RCC 7860 (cell line): ENCODE measurements at regions not wholly inside any gene's neighbourhood (a gene's known extent, or its start where the extent isn't known, plus 50 kb on each side); places are given as distances from the start of the nearest gene placed in this dataset.

ENCODE experiments used
- DNase-seq: peaks from one replicate; pipeline ENCODE4 v3.0.0-alpha.2; 2015; ENCODE audit warnings: low spot score
- FAIRE-seq: peaks from 2 replicates; lab custom pipeline; 2012; peaks lifted over from hg19 to GRCh38; lab: Jason Lieb, UNC

- DNase-seq = no peak
- no peak for FAIRE-seq
Measured at GRCh38 chr16:55212791-55213190, 111.2 kb upstream of the IRX6 start.

- no peak for DNase-seq
- FAIRE-seq = no peak
Measured at GRCh38 chr16:55214412-55214811, 109.6 kb upstream of the IRX6 start.

DNA sequence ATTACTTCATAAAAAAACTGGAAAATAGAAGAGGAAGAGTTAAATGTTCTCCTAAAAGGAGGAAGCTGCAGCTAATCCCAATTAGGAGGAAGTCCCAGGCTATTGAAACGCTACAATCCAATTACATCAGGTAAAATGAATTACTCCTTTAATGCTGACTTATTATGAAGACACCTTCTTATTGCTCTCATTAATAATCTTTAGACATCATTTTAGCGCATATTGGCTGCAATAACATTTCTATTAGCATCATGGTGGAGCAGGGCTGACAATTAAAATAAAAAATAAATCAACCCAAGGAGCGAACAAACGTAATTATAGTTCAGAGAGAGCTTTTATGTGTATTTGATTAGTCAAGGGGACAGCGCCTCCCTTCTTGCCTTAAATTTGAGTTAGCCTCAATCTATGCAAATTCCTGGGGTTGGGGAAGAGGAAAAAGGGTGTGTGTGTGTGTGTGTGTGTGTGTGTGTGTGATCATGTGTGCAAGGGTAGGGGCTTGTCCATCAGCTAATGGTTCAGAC lies 109.0 kb upstream of the IRX6 start:
- FAIRE-seq (no peak), DNase-seq (no peak)

DNA sequence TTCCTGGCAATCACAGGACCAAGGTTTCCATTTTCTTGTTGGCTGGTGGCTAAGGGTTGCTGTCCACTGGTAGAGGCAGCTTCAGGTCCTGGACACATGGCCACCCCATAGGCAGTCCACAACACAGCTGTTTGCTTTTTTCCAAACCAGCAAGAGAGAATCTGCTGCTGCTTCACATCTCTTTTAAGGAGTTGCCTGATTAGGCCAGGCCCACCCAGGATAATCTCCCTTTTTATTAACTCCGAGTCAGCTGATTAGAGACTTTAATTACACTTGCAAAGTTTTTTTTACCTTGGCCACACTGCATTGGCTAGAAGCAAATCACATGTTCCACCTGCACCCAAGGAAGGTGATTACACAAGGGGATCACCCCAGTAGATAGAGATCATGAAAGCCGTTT lies 106.6 kb upstream of the IRX6 start:
- no peak for DNase-seq
- no peak for FAIRE-seq

DNA sequence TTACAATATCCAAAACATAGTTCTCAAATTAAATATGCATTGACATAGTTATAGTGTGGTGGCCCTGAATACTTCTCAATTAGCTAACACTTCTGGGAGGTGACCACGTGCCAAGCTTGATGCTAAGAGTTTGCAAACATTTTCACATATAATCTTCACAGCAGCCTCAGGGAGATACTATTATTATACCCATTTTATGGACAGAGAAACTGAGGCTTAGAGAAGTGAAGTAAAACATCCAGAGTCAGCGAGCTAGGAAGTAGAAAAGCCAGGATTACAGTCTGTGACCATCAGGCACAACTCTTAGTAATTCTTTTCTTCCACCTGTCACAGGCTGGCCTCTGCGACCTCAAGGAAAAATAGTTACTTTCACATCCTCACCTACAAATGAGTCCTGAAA lies 102.2 kb upstream of the IRX6 start:
- FAIRE-seq (no peak), DNase-seq (no peak)

- DNase-seq (no peak), FAIRE-seq (no peak)
Measured at GRCh38 chr16:55222486-55222885, 101.5 kb upstream of the IRX6 start.

GRCh38 chr16:55225972-55226542 lies 97.9 kb upstream of the IRX6 start:
- DNase-seq (no peak), FAIRE-seq (no peak)

DNA sequence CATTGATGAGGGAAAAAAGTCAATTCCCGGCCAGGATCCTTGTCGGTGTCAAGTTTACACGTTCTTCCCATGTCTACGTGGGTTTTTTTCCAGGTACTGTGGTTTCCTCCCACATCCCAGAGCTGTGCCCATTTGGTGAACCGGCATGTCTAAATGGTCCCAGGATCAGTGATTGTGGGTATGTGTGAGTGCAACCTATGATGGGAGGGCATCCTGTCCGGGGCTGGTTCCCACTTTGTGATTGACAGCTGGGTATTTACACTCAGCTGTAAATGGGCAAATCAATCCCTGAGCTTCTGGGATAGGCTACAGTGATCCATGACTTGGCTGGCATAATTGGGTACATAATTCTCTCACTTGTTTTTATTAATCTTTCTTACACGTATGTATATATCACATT lies 91.2 kb upstream of the IRX6 start:
- no peak for FAIRE-seq
- no peak for DNase-seq

DNA sequence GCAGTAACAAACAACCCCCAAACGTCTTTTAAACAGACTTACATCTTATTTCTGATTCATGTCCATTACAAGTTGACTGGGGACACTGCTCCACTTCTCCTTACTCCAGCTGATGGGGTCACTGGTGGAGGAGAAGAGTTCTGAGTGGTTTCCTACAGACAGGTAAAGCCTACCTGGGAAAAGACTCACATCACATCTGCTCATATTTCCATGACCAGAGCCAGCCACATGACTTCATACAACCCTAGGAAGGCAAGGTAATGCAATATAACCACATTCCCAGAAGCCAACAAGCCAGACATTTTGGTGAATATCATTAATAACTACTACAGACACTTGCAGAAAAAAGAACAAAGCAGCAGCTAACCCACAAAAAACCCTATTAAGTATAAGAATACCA lies 90.5 kb upstream of the IRX6 start:
- FAIRE-seq (no peak), DNase-seq (no peak)

DNA sequence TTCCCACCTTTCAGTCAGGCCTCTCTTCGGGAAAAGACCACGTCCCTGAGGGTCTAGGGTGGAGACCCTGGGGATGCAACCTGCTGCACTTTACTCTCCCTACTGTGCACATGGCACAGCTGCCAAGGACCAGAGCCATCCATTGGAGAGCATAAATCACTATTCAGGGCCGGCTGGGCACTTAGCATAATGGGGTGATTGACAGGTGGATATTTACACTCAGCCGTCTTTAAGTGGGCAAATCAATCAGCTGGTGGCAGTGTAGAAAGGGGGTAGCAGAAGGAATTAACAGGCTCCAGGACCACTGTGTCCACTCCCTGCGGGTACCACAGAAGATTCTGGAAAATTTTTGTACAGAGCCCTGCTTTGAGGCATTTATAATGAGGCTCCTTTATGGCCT lies 87.3 kb upstream of the IRX6 start:
- FAIRE-seq (no peak), DNase-seq (no peak)

GRCh38 chr16:55239723-55240122 lies 84.3 kb upstream of the IRX6 start:
- FAIRE-seq = no peak
- no peak for DNase-seq

DNA sequence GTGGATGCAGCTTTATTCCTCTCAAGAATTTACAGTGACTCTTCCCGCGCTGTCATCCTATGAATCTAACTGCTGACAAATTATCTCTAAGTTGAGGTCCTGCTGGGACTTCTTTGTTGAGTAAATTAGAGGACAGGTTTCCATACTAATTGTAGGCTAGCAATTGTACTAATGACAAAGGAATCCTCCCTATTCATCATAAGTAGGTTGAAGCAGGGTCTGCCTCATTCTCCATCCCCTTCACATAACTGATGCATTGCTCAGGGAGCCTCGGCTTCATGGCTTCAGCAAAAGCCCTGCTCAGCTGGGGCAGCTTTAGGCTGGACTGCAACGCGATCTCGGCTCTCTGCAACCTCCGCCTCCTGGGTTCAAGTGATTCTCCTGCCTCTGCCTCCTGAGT lies 83.1 kb upstream of the IRX6 start:
- DNase-seq = no peak
- FAIRE-seq = no peak

- DNase-seq = no peak
Measured at GRCh38 chr16:55242667-55243066, 81.3 kb upstream of the IRX6 start.

GRCh38 chr16:55248058-55248457 lies 75.9 kb upstream of the IRX6 start:
- DNase-seq (no peak), FAIRE-seq (no peak)

More at GRCh38 chr16:55242667-55243066, 81.3 kb upstream of the IRX6 start:
- no peak for FAIRE-seq

DNA sequence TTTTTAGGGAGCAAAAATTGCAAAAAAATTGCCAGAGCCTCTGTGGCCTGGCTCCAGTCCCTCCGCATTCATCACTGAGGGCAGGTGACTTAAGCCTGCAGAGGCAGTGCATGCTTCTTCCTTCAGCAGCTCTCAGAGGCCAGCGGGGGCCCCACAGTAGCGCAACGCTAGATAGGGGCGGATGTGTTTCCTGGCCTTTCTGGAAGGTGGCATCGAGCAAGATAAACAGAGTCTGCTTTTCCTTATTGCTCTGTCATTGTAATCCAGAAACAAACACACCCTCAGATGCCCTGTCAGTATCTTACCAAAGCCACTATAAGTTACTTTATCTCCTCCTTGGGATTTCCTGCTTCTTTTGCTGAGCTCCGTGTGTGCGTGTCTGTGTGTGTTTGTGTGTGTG lies 75.5 kb upstream of the IRX6 start:
- DNase-seq (no peak), FAIRE-seq (no peak)

DNA sequence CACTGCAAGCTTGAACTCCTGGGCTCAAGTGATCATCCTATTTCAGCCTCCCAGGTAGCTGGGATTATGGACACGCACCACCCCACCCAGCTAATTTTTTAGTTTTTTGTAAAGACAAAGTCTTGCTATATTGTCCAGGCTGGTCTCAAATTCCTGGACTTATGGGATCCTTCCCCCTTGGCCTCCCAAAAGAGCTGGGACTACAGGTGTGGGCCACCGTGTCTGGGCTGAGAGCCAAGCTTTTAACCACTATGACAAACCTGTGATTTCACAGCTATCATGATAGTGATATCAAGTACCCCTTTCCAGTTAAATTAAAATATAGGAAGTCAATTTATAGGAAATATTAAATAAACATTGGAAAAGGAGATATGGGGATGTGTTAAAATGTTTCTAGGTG lies 74.6 kb upstream of the IRX6 start:
- DNase-seq (no peak), FAIRE-seq (no peak)

- no peak for DNase-seq
- no peak for FAIRE-seq
Measured at GRCh38 chr16:55249936-55250335, 74.1 kb upstream of the IRX6 start.

GRCh38 chr16:55250701-55251100 lies 73.3 kb upstream of the IRX6 start:
- DNase-seq = no peak
- FAIRE-seq = no peak

DNA sequence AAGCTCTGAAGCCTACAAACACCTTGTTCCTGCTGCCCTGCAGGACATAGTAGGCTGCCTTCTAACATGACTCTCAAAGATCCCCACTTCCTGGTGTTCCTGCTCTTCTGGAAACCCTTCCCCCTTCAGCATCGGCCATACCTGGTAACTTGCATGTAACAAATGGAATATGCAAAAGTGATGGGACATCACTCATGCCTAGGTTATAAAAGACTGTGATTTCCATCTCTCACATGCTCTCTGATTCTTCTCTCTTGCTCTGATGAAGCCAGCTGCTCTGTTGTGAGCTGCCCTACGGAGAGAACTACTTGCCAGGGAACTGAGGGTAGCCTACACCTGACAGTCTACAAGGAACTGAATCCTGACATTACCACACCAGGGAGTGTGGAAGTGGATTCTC lies 72.9 kb upstream of the IRX6 start:
- no peak for DNase-seq
- no peak for FAIRE-seq

DNA sequence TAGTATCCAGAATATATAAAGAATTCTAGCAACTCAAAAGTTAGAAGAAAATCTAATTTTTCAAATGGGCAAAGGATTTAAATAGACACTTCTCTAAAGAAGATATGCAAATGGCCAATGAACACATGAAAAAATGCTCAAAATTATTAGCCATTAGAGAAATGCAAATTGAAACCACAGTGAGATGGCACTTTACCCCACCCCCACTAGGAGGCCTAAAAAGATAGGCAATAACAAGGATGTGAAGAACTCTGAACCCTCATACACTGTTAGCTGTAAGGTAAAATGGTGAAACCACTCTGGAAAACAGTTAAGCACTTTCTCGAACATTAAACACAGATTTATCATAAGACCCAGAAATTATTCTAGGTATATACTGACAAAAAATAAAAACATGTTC lies 71.4 kb upstream of the IRX6 start:
- no peak for FAIRE-seq

DNA sequence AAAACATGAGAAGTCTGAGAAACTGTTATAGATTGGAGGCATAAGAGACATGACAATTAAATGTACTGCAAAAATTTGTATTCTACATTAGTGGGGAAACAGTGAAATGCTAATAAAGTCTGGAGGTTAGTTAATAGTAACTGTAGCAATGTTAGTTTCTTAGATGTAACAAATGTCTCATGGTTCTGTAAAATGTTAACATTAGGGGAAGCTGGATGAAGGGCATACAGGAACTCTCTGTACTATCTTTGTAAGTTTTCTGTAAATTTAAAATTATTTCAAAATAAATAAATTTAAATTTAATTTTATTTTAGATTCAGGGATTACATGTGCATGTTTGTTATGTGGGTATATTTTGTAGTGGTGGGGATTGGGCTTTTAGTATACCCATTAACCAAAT lies 70.0 kb upstream of the IRX6 start:
- DNase-seq (no peak), FAIRE-seq (no peak)

More for the DNA sequence above, 71.4 kb upstream of the IRX6 start:
- no peak for DNase-seq

GRCh38 chr16:55255733-55256282 lies 68.2 kb upstream of the IRX6 start:
- DNase-seq = no peak
- FAIRE-seq = no peak

- DNase-seq (no peak), FAIRE-seq (no peak)
Measured at GRCh38 chr16:55256412-55257016, 67.5 kb upstream of the IRX6 start.
